MCF 10A (cell line): ENCODE measurements at regions not wholly inside any gene's neighbourhood (a gene's known extent, or its start where the extent isn't known, plus 50 kb on each side); places are given as distances from the start of the nearest gene placed in this dataset.

Experiments
- BruUV-seq: library from RNA; stranded (reverse); fragments of 400-500 nt; replicated peaks from 2 replicates; lab custom pipeline; 2021; lab: Mats Ljungman, UMichigan
- CTCF ChIA-PET: fragments of 300-600 bp; sonication (Branson Sonifier 250); formaldehyde crosslinking; extraction: SDS; loops from one replicate; lab custom pipeline; 2021; ENCODE audit warnings: antibody characterized with exemption, inconsistent platforms; lab: Yijun Ruan, JAX
- POLR2A ChIA-PET: fragments of 300-600, 350-650 bp; sonication (Branson Sonifier 250); formaldehyde crosslinking; extraction: SDS; loops from one replicate; lab custom pipeline; 2020; ENCODE audit warnings: antibody characterized with exemption, inconsistent platforms; lab: Yijun Ruan, JAX
- DNase-seq: peaks from one replicate; pipeline ENCODE4 v3.0.0-alpha.2; 2018; ENCODE audit not compliant: unreplicated experiment
- H3K27ac Mint-ChIP-seq: one replicate; pipeline ENCODE4 v1.8.0; 2022; ENCODE audit warnings: mild to moderate bottlenecking, low read depth, mixed read lengths; ENCODE audit not compliant: unreplicated experiment
- H3K27me3 Mint-ChIP-seq: one replicate; pipeline ENCODE4 v1.8.0; 2022; ENCODE audit warnings: mixed read lengths; ENCODE audit not compliant: insufficient read depth, unreplicated experiment
- H3K36me3 Mint-ChIP-seq: one replicate; pipeline ENCODE4 v1.8.0; 2022; ENCODE audit warnings: mild to moderate bottlenecking, moderate library complexity, mixed read lengths; ENCODE audit not compliant: insufficient read depth, unreplicated experiment
- H3K4me1 Mint-ChIP-seq: one replicate; pipeline ENCODE4 v1.8.0; 2022; ENCODE audit warnings: mixed read lengths; ENCODE audit not compliant: insufficient read depth, unreplicated experiment
- H3K4me3 Mint-ChIP-seq: one replicate; pipeline ENCODE4 v1.8.0; 2022; ENCODE audit warnings: mild to moderate bottlenecking, moderate library complexity, mixed read lengths; ENCODE audit not compliant: unreplicated experiment
- H3K9me3 Mint-ChIP-seq: one replicate; pipeline ENCODE4 v1.8.0; 2022; ENCODE audit warnings: mixed read lengths; ENCODE audit not compliant: unreplicated experiment
- CTCF ChIP-seq: fragments of 200-600 bp; IDR thresholded peaks from one replicate; pipeline ENCODE4 v1.8.0; 2022; ENCODE audit warnings: antibody characterized with exemption, mild to moderate bottlenecking; ENCODE audit not compliant: unreplicated experiment
- intact Hi-C: fragments of 100-400 bp; cut with micrococcal nuclease; formaldehyde crosslinking; loops from 2 replicates; pipeline ENCODE4 v1.14.1; 2022

GRCh38 chr5:110366716-110367115 lies 359.8 kb downstream of the TMEM232 start:
- no peak for DNase-seq
- intact Hi-C loops, result no loop called here
- Mint-ChIP-seq H3K9me3 (peaks cover 6% of the 10 kb centered on the region), H3K36me3 (no peaks in the 10 kb centered on the region), H3K27ac (no peak overlapping the region), H3K27me3 (no peaks in the 10 kb centered on the region), H3K4me3 (no peak overlapping the region), H3K4me1 (peaks cover 5% of the 10 kb centered on the region)
- TF ChIP-seq CTCF, result no peak
- ChIA-PET CTCF (no interaction called here), POLR2A (interaction anchor here (0.6 kb wide), 1 partner anchor 277 kb away, joined by 3 read pairs; no protein-coding TSS in a partner anchor)
- BruUV-seq, result no TSS peak
